GM19239 (cell line): ENCODE measurements at regions not wholly inside any gene's neighbourhood (a gene's known extent, or its start where the extent isn't known, plus 50 kb on each side); places are given as distances from the start of the nearest gene placed in this dataset.
"Not testable (repeated sequence)": the region's sequence is repeated elsewhere in the genome, so short reads cannot be mapped to it uniquely, and the experiment has no call there.

Experiments used
- DNase-seq: peaks from one replicate; pipeline ENCODE4 v3.0.0; 2011; ENCODE audit warnings: low spot score; ENCODE audit not compliant: insufficient read length
- FAIRE-seq: peaks from 2 replicates; lab custom pipeline; 2011; peaks lifted over from hg19 to GRCh38; lab: Jason Lieb, UNC

DNA sequence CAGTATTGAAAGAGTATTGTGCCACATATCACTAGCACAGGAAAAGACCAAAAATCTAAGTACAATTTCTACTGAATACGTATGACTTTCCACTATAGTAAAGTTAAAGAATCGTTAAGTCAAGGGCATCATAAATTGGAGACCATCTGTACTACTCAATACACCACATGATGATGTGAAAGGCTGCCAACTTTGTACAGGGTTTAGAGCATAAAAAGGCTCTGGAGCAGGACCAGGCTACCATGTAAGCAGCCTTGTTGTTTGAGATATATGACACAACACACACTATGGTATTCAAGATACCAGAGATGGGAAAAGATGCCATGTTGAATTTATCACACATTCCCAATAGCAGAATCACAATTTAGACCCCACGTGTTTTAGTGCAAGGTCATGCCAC, 294.9 kb upstream of the TRPC5 start:
- FAIRE-seq, result no peak
- no peak for DNase-seq

DNA sequence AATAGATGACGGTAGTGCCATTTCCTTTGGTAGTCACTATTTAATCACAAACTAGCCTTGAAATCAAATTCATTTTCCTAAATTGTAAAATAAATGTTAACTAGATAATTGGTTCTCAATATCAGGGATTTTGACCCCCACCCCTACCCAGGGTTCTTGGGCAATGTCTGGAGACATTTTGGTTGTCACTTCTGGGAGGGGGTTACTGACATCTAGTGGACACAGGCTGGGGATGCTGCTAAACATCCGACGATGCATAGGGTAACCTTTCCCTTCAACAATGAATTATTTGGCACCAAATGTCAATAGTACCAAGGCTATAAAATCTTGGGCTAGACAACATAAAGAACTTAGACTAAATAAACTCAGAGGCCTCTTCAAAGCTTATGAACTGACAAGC, 285.8 kb upstream of the TRPC5 start:
- FAIRE-seq, result no peak
- DNase-seq, result no peak

GRCh38 chrX:112367065-112367464, 284.5 kb upstream of the TRPC5 start:
- DNase-seq (no peak), FAIRE-seq (no peak)

GRCh38 chrX:112359906-112360305, 277.3 kb upstream of the TRPC5 start:
- no peak for FAIRE-seq
- no peak for DNase-seq

DNA sequence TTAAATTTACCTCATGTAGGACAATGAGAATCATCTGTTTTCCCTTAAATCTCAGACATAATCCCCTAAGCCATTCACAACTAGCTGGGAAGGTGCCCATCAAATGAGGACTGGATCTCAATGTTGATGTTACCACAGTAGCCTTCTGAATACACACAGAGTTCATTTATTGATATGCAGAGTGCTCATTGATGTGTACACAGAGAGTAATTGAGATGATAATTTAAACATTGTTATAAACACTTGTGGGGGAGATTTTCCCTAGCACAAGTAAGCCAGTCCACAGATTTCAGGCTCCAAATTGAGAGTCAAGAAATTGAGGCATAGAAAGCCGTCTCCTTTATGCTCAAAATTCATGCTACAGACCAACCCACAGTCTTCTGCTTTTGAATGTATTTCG, 273.4 kb upstream of the TRPC5 start:
- FAIRE-seq, result no peak

GRCh38 chrX:112341598-112341997, 259.0 kb upstream of the TRPC5 start:
- no peak for FAIRE-seq

More for the DNA sequence above, 273.4 kb upstream of the TRPC5 start:
- DNase-seq, result no peak

DNA sequence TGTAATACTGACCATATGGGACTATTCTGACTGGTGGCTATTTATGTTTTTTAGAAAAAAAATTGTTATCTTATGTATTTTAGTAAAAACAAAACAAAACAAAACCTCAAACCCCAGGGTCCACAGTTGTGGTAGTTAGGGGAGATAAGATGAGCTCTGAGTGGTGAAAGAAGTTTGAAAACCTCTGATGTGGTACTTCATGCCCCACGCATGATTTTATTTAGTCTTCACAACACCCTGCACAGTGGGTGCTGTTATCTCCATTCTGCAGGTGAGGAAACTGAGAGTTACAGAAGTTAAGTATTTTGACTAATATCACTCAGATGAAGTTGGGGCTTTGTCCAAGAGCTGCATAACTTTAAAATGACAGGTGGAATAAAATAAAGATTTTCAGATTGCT, 230.6 kb upstream of the TRPC5 start:
- FAIRE-seq (no peak), DNase-seq (no peak)

More at GRCh38 chrX:112341598-112341997, 259.0 kb upstream of the TRPC5 start:
- DNase-seq, result no peak

DNA sequence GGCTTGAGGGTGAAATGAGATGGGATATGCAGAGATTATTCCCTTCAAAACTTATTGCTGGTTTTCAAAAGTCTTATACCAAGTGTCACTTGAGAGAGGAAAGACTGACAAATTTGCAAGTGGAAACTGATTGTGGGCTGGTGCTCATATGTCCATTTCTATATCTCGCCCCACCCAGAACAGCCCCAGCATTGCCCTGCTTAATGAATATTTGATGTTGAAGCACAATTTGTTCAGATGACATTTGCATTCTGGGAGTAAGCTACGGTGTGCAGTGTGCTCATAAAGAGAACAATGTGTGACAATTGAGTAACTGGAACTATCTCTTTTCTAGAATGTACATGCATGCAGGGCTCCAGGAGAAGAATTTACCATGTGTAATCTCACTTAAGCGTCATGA, 223.5 kb upstream of the TRPC5 start:
- DNase-seq (no peak), FAIRE-seq (no peak)

DNA sequence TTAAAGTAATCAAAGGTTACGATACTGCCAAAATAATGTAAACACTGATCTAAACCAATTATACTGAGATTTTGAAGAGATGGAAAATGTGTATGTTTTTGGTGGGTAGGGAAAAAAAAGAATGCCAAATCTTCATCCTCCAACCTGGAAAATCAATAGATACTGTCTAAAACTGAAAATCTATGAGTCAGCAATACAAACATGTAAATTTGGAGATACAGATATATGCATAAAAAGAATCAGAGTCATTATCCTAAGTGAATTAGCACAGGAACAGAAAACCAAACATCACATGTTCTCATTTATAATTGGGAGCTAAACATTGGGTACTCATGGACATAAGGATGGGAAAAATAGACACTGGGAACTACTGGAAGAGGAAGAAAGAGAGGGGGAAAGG, 197.4 kb upstream of the TRPC5 start:
- FAIRE-seq, result no peak
- DNase-seq, result no peak

DNA sequence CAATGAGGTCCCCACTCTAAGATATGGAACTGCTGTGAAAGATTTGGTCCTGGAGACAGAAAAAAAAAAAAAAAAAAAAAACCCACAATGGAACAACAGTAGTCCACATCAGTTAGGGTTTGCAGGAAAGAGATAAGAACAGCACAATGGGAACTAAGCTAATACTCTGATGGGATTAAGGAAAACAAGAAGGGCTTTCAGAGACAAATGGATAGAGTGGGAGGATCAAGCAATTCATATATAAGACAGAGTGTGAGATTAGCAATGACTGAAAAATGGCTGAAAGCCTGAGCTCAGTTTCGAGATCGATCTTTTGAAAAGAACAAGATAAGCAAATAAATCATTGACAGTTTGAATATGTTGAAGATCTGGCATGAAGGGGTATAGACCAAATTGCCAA, 188.4 kb upstream of the TRPC5 start:
- FAIRE-seq (no peak), DNase-seq (no peak)

GRCh38 chrX:112266136-112266535, 183.6 kb upstream of the TRPC5 start:
- DNase-seq (no peak), FAIRE-seq (no peak)

GRCh38 chrX:112259375-112259774, 176.8 kb upstream of the TRPC5 start:
- FAIRE-seq (no peak), DNase-seq (no peak)

DNA sequence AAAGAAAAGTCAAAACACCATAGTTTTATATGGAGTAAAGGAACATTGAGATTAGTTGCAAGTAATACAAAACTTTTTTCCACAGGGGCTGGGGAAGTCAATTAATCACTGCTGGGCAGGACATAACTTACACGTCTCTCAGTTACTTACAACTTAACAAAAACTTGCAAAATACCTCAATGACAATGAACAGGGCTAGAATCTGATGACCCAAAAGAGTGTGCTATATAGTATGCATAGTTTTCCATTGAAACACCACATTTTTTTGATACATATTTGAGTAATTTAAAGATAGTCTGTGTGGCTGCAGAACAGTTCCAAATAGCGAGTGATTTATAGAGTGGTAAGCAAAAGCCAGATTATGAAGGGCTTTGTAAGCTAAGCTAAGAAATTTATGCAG, 172.3 kb upstream of the TRPC5 start:
- no peak for FAIRE-seq
- no peak for DNase-seq

GRCh38 chrX:112247714-112248113, 165.1 kb upstream of the TRPC5 start:
- DNase-seq, result no peak
- no peak for FAIRE-seq

- no peak for DNase-seq
- FAIRE-seq, result no peak
Observed at GRCh38 chrX:112235547-112235946, 153.0 kb upstream of the TRPC5 start.

DNA sequence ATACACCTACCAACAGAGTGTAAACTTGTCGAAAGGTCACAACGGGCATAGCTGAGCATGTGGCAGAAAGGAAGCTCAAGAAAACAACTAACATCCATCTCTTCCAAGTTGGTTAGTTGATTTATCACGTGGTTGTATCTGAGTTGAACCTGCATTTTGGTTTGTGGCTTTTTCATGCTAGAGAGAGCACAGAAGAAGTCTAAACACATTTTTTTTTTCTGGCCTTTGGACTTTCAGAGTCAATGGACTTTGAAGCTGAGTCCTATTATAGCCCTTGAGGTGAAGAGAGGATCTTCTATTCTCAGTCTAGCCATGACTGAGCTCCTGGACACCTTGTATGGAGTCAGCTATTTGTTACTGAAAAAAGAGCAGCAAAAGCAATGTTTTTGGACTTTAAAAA, 150.6 kb upstream of the TRPC5 start:
- no peak for DNase-seq
- FAIRE-seq, result no peak

GRCh38 chrX:112226795-112227194, 144.2 kb upstream of the TRPC5 start:
- not testable (repeated sequence) for FAIRE-seq, DNase-seq

GRCh38 chrX:112223391-112223790, 140.8 kb upstream of the TRPC5 start:
- FAIRE-seq (no peak), DNase-seq (no peak)

- no peak for FAIRE-seq
- DNase-seq, result no peak
Observed at GRCh38 chrX:112218388-112218787, 135.8 kb upstream of the TRPC5 start.

DNA sequence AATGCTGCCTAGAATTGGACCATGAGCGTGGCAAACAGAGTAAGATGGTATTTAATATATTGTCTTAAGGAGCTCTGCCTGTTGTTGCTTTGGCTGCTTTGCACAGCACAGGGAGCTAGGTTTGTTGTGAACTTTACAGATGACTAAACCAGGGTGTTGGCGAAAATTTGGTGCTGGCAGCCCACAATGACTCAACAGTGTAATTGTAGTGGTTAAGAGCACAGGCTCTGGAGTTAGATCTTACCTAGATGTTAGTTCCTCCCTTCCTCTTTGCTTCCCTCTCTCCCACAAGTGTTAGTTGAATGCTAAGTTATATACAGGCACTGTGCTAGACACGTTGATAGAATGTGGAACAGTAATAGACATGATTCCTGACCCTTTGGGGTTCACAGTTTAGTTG, 128.9 kb upstream of the TRPC5 start:
- no peak for DNase-seq
- peak; percentile 18 for FAIRE-seq

DNA sequence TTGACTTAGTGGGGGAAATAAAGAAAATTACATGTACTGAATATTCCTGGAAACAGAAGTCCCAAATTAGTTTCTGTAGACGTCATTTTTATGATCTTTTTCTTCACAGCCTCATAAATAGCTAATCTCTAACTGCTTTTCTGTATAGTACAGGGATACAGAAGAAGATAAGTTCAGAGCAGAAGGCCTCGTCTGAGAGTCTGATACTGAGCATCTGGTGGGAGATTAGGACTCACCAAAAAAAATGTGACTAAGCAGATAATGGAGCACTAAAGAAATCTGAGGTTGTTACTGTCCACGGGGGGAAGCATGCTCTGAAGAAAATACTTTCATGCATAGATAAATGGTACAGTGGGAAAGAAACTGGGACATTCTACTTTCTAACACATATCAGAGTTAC, 115.3 kb upstream of the TRPC5 start:
- no peak for FAIRE-seq
- DNase-seq, result no peak

DNA sequence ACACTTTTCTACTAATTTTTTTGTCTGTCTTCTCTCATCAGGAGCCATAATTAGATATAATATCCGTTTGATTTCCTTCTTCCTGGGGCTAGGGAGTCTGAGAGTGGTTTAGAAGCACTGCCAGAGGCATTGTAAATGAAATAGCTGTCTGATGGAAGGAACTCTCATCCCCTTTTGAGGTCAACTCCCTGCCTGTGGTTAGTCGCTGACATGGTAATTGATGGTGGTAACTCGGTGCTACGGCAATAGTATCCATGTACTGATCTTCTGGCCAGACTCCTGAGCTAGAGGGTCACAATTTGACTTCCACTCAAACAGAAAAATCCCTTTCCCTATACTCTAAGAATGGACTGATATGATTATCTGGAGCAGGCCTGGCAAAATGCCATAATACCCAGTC, 108.1 kb upstream of the TRPC5 start:
- FAIRE-seq (no peak), DNase-seq (no peak)

DNA sequence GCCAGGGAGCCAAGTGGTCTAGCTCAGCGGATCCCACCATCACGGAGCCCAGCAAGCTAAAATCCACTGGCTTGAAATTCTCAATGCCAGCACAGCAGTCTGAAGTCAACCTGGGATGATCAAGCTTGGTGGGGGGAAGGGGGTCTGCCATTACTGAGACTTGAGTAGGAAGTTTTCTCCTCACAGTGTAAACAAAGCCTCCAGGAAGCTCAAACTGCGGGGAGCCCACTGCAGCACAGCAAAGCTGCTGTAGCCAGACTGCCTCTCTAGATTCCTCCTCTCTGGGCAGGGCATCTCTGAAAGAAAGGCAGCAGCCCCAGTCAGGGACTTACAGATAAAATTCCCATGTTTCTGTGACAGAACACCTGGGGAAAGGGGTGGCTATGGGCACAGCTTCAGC, 98.8 kb upstream of the TRPC5 start:
- not testable (repeated sequence) for DNase-seq, FAIRE-seq
